Muscle layer of duodenum (tissue), 2 donors: ENCODE measurements at regions not wholly inside any gene's neighbourhood (a gene's known extent, or its start where the extent isn't known, plus 50 kb on each side); places are given as distances from the start of the nearest gene placed in this dataset.
"Not testable (repeated sequence)": the region's sequence is repeated elsewhere in the genome, so short reads cannot be mapped to it uniquely, and the experiment has no call there.

ENCODE experiments used
- H3K27ac ChIP-seq: one replicate; pipeline ENCODE4 v1.7.0; 2013; ENCODE audit warnings: mild to moderate bottlenecking, low read length
- H3K27me3 ChIP-seq: one replicate; pipeline ENCODE4 v1.7.0; 2013; ENCODE audit warnings: low read depth, mild to moderate bottlenecking, control low read depth, low read length
- H3K36me3 ChIP-seq, 2 donors: one replicate each; pipeline ENCODE4 v1.7.0; 2013; ENCODE audit warnings: low read length in 2 of 2, control low read depth in 1 of 2, mild to moderate bottlenecking in 1 of 2; ENCODE audit not compliant: insufficient read depth in 2 of 2, control insufficient read depth in 1 of 2
- H3K4me1 ChIP-seq, 2 donors: one replicate each; pipeline ENCODE4 v1.7.0; 2013; ENCODE audit warnings: low read length in 2 of 2, mild to moderate bottlenecking in 2 of 2, control low read depth in 1 of 2, moderate library complexity in 1 of 2; ENCODE audit not compliant: insufficient read depth in 2 of 2, control insufficient read depth in 1 of 2
- H3K4me3 ChIP-seq, 2 donors: one replicate each; pipeline ENCODE4 v1.7.0; 2013; ENCODE audit warnings: low read length in 2 of 2, low read depth in 1 of 2, mild to moderate bottlenecking in 1 of 2
- H3K9me3 ChIP-seq, 2 donors: one replicate each; pipeline ENCODE4 v1.7.0; 2013; ENCODE audit warnings: low read length in 2 of 2, control low read depth in 1 of 2, mild to moderate bottlenecking in 1 of 2; ENCODE audit not compliant: control insufficient read depth in 1 of 2
- donor health status: healthy.

GRCh38 chr2:17362956-17363355, 155.3 kb downstream of the RAD51AP2 start:
- Histone ChIP-seq H3K4me1 (no peaks in the 10 kb centered on the region), H3K27me3 (no peaks in the 10 kb centered on the region), H3K9me3 (no peaks in the 10 kb centered on the region), H3K36me3 (no peaks in the 10 kb centered on the region), H3K4me3 (no peak overlapping the region), H3K27ac (no peak overlapping the region)

GRCh38 chr2:17355608-17356329, 162.5 kb downstream of the RAD51AP2 start:
- H3K27ac ChIP-seq, result no peak overlapping the region
- no peak overlapping the region for H3K4me3 ChIP-seq
- no peaks in the 10 kb centered on the region for H3K27me3 ChIP-seq
- H3K4me1 ChIP-seq, result no peaks in the 10 kb centered on the region
- no peaks in the 10 kb centered on the region for H3K9me3 ChIP-seq
- no peaks in the 10 kb centered on the region for H3K36me3 ChIP-seq

- H3K4me3 ChIP-seq, result no peak overlapping the region
- no peak overlapping the region for H3K27ac ChIP-seq
- no peaks in the 10 kb centered on the region for H3K4me1 ChIP-seq
- no peaks in the 10 kb centered on the region for H3K36me3 ChIP-seq
- no peaks in the 10 kb centered on the region for H3K27me3 ChIP-seq
- no peaks in the 10 kb centered on the region for H3K9me3 ChIP-seq
Measured at GRCh38 chr2:17353263-17353662, 165.0 kb downstream of the RAD51AP2 start.

GRCh38 chr2:17342692-17343091, 175.5 kb downstream of the RAD51AP2 start:
- not testable (repeated sequence) for H3K4me1 ChIP-seq, H3K4me3 ChIP-seq, H3K27me3 ChIP-seq, H3K36me3 ChIP-seq, H3K27ac ChIP-seq, H3K9me3 ChIP-seq

- no peaks in the 10 kb centered on the region for H3K36me3 ChIP-seq
- no peaks in the 10 kb centered on the region for H3K27me3 ChIP-seq
- no peaks in the 10 kb centered on the region for H3K4me1 ChIP-seq
- H3K27ac ChIP-seq, result no peak overlapping the region
- no peak overlapping the region for H3K4me3 ChIP-seq
- H3K9me3 ChIP-seq, result no peaks in the 10 kb centered on the region
Measured at GRCh38 chr2:17337507-17337906, 180.7 kb downstream of the RAD51AP2 start.

GRCh38 chr2:17336458-17336857, 181.8 kb downstream of the RAD51AP2 start:
- Histone ChIP-seq H3K36me3 (no peaks in the 10 kb centered on the region), H3K4me1 (no peaks in the 10 kb centered on the region), H3K27ac (no peak overlapping the region), H3K9me3 (no peaks in the 10 kb centered on the region), H3K4me3 (no peak overlapping the region), H3K27me3 (no peaks in the 10 kb centered on the region)

GRCh38 chr2:17334300-17334699, 183.9 kb downstream of the RAD51AP2 start:
- Histone ChIP-seq H3K9me3 (no peaks in the 10 kb centered on the region), H3K4me3 (no peak overlapping the region), H3K27me3 (no peaks in the 10 kb centered on the region), H3K27ac (no peak overlapping the region), H3K4me1 (no peaks in the 10 kb centered on the region), H3K36me3 (no peaks in the 10 kb centered on the region)

GRCh38 chr2:17331636-17332035, 186.6 kb downstream of the RAD51AP2 start:
- no peak overlapping the region for H3K27ac ChIP-seq
- no peak overlapping the region for H3K4me3 ChIP-seq
- H3K9me3 ChIP-seq, result no peaks in the 10 kb centered on the region
- H3K4me1 ChIP-seq, result no peaks in the 10 kb centered on the region
- H3K36me3 ChIP-seq, result no peaks in the 10 kb centered on the region
- no peaks in the 10 kb centered on the region for H3K27me3 ChIP-seq

- no peak overlapping the region for H3K27ac ChIP-seq
- H3K4me1 ChIP-seq, result no peaks in the 10 kb centered on the region
- no peak overlapping the region for H3K4me3 ChIP-seq
- H3K36me3 ChIP-seq, result no peaks in the 10 kb centered on the region
- no peaks in the 10 kb centered on the region for H3K9me3 ChIP-seq
- H3K27me3 ChIP-seq, result no peaks in the 10 kb centered on the region
Measured at GRCh38 chr2:17328161-17328560, 190.1 kb downstream of the RAD51AP2 start.

- Histone ChIP-seq H3K36me3 (no peaks in the 10 kb centered on the region), H3K27ac (no peak overlapping the region), H3K4me1 (no peaks in the 10 kb centered on the region), H3K9me3 (no peaks in the 10 kb centered on the region), H3K27me3 (no peaks in the 10 kb centered on the region), H3K4me3 (no peak overlapping the region)
Measured at GRCh38 chr2:17327649-17328048, 190.6 kb downstream of the RAD51AP2 start.

- H3K27ac ChIP-seq, result no peak overlapping the region
- no peaks in the 10 kb centered on the region for H3K27me3 ChIP-seq
Measured at GRCh38 chr2:17326717-17327116, 191.5 kb downstream of the RAD51AP2 start.

GRCh38 chr2:17323697-17324096, 194.5 kb downstream of the RAD51AP2 start:
- Histone ChIP-seq H3K27me3 (no peaks in the 10 kb centered on the region), H3K9me3 (no peaks in the 10 kb centered on the region), H3K36me3 (no peaks in the 10 kb centered on the region), H3K4me3 (no peak overlapping the region), H3K27ac (no peak overlapping the region), H3K4me1 (no peaks in the 10 kb centered on the region)

More at GRCh38 chr2:17326717-17327116, 191.5 kb downstream of the RAD51AP2 start:
- Histone ChIP-seq H3K36me3 (no peaks in the 10 kb centered on the region), H3K4me3 (no peak overlapping the region), H3K9me3 (no peaks in the 10 kb centered on the region), H3K4me1 (no peaks in the 10 kb centered on the region)
